ENCODE measurements at regions not wholly inside any gene's neighbourhood (a gene's known extent, or its start where the extent isn't known, plus 50 kb on each side); places are given as distances from the start of the nearest gene placed in this dataset.
A peak's percentile ranks its signal among the peaks of the same experiment; 100 is the strongest.

- no peak for DNase-seq (ENCODE audit: low spot score)
Observed at GRCh38 chr15:57823325-57823882, 116.9 kb downstream of the POLR2M start.

- DNase-seq (ENCODE audit: low spot score), result no peak
Observed at GRCh38 chr15:57824186-57824585, 117.7 kb downstream of the POLR2M start.

GRCh38 chr15:57827021-57827420, 120.5 kb downstream of the POLR2M start:
- no peak for DNase-seq (ENCODE audit: low spot score)

- DNase-seq (ENCODE audit: low spot score), result no peak
Observed at GRCh38 chr15:57827971-57828370, 121.5 kb downstream of the POLR2M start.

- DNase-seq (ENCODE audit: low spot score), result no peak
Observed at GRCh38 chr15:57832183-57832582, 125.7 kb downstream of the POLR2M start.

GRCh38 chr15:57835119-57835518, 128.6 kb downstream of the POLR2M start:
- no peak for DNase-seq (ENCODE audit: low spot score)

- no peak for DNase-seq (ENCODE audit: low spot score)
Observed at GRCh38 chr15:57849317-57849716, 142.8 kb downstream of the POLR2M start.

- no peak for DNase-seq (ENCODE audit: low spot score)
Observed at GRCh38 chr15:57854531-57854930, 148.0 kb downstream of the POLR2M start.

- no peak for DNase-seq (ENCODE audit: low spot score)
Observed at GRCh38 chr15:57857871-57858270, 151.4 kb downstream of the POLR2M start.

GRCh38 chr15:57859130-57859685, 152.7 kb downstream of the POLR2M start:
- DNase-seq (ENCODE audit: low spot score), result no peak

GRCh38 chr15:57861034-57861638, 154.6 kb downstream of the POLR2M start:
- no peak for DNase-seq (ENCODE audit: low spot score)

GRCh38 chr15:57861815-57862586, 155.5 kb downstream of the POLR2M start:
- DNase-seq (ENCODE audit: low spot score), result no peak

- DNase-seq (ENCODE audit: low spot score), result no peak
Observed at GRCh38 chr15:57862761-57863160, 156.2 kb downstream of the POLR2M start.

GRCh38 chr15:57865294-57865693, 158.8 kb downstream of the POLR2M start:
- DNase-seq (ENCODE audit: low spot score), result no peak

GRCh38 chr15:57866149-57866736, 159.7 kb downstream of the POLR2M start:
- peak; percentile 65 for DNase-seq (ENCODE audit: low spot score)

GRCh38 chr15:57867970-57868798, 161.7 kb downstream of the POLR2M start:
- DNase-seq (ENCODE audit: low spot score), result no peak

- no peak for DNase-seq (ENCODE audit: low spot score)
Observed at GRCh38 chr15:57870667-57871066, 164.2 kb downstream of the POLR2M start.

GRCh38 chr15:57872281-57873030, 165.9 kb downstream of the POLR2M start:
- DNase-seq (ENCODE audit: low spot score), result no peak

GRCh38 chr15:57873564-57874209, 167.2 kb downstream of the POLR2M start:
- DNase-seq (ENCODE audit: low spot score), result no peak

- DNase-seq (ENCODE audit: low spot score), result no peak
Observed at GRCh38 chr15:57875347-57875746, 168.8 kb downstream of the POLR2M start.

- DNase-seq (ENCODE audit: low spot score), result no peak
Observed at GRCh38 chr15:57878573-57878972, 172.1 kb downstream of the POLR2M start.

Data from ecto neural progenitor cell (in vitro differentiated cells).